Testis (tissue), 2 donors: ENCODE measurements at regions not wholly inside any gene's neighbourhood (a gene's known extent, or its start where the extent isn't known, plus 50 kb on each side); places are given as distances from the start of the nearest gene placed in this dataset.

Experiments used
- CTCF ChIP-seq, 3 experiments: fragments of 450-650 bp in 2 of 3; fragments of 200-600 bp in 1 of 3; sonication (generic) in 1 of 3; IDR thresholded peaks; one replicate each; pipeline ENCODE4 v1.5.1; 2016 to 2019; ENCODE audit warnings: antibody characterized with exemption in 3 of 3, mild to moderate bottlenecking in 2 of 3, moderate library complexity in 1 of 3
- POLR2A ChIP-seq: fragments of 450-650 bp; IDR thresholded peaks from one replicate; pipeline ENCODE4 v1.6.1; 2017; ENCODE audit warnings: antibody characterized with exemption, mild to moderate bottlenecking, moderate library complexity

DNA sequence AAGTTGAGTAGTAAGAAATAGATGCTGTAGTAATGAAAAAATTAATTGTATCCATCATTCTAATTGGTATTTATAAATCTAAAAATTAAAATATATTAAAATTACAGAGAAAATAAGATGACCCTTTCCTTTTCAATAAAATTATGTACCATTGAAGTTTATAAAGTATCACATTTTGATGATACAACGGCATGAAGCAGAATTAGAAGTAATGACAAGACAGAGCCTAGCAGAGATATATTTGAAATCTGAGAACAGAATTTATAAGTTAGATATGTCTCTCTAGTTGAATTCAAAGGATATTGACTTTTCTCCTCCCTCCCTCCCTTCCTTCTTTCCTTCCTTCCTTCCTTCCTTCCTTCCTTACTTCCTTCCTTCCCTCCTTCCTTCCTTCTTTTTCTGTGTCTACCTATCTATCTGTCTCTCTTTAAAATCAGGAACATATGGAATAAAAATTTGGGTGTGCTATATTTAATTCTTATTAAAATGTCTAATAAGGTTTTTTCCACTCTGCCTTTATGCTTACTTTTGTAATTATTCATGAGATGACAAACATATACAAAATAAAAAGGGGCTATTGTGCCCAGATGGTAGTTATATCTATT, 258.5 kb upstream of the CD180 start:
- TF ChIP-seq CTCF (IDR thresholded peaks at IDR 0.05) (no peak), POLR2A (no peak)
